Smooth muscle cell (in vitro differentiated cells): ENCODE measurements at regions not wholly inside any gene's neighbourhood (a gene's known extent, or its start where the extent isn't known, plus 50 kb on each side); places are given as distances from the start of the nearest gene placed in this dataset.
A peak's percentile ranks its signal among the peaks of the same experiment; 100 is the strongest.

ENCODE experiments used
- DNase-seq: peaks from one replicate; lab custom pipeline; 2025; ENCODE audit not compliant: unreplicated experiment; lab: John Stamatoyannopoulos, UW
- H2AFZ ChIP-seq: fragments of 200-600 bp; sonication (generic); 2 replicates; pipeline ENCODE4 v1.6.0; 2016; ENCODE audit warnings: antibody characterized with exemption, low read depth, mild to moderate bottlenecking
- H3F3A ChIP-seq: fragments of 200-600 bp; sonication (generic); 2 replicates; pipeline ENCODE4 v1.6.0; 2017; ENCODE audit warnings: antibody characterized with exemption, low read depth
- H3K27ac ChIP-seq: fragments of 200-600 bp; sonication (generic); 2 replicates; pipeline ENCODE4 v1.5.1; 2016; ENCODE audit warnings: low read depth, mild to moderate bottlenecking
- H3K27me3 ChIP-seq: fragments of 200-600 bp; sonication (generic); 2 replicates; pipeline ENCODE4 v1.6.1; 2016; ENCODE audit warnings: low read depth, mild to moderate bottlenecking
- H3K36me3 ChIP-seq: fragments of 200-600 bp; sonication (generic); 2 replicates; pipeline ENCODE4 v1.5.1; 2016; ENCODE audit warnings: low read depth
- H3K4me1 ChIP-seq: fragments of 200-600 bp; sonication (generic); 2 replicates; pipeline ENCODE4 v1.5.1; 2016; ENCODE audit warnings: low read depth
- H3K4me2 ChIP-seq: fragments of 200-600 bp; sonication (generic); 2 replicates; pipeline ENCODE4 v1.6.0; 2016; ENCODE audit warnings: mild to moderate bottlenecking
- H3K4me3 ChIP-seq: fragments of 200-600 bp; sonication (generic); 2 replicates; pipeline ENCODE4 v1.5.1; 2016; ENCODE audit warnings: mild to moderate bottlenecking
- H3K79me2 ChIP-seq: fragments of 200-600 bp; sonication (generic); 2 replicates; pipeline ENCODE4 v1.6.0; 2016; ENCODE audit warnings: low read depth, mild to moderate bottlenecking
- H3K9ac ChIP-seq: fragments of 200-600 bp; sonication (generic); 2 replicates; pipeline ENCODE4 v1.6.0; 2016; ENCODE audit warnings: low read depth
- H3K9me3 ChIP-seq: fragments of 200-600 bp; sonication (generic); replicated peaks from 2 replicates; pipeline ENCODE4 v1.5.1; 2016; ENCODE audit warnings: low read depth
- H4K20me1 ChIP-seq: fragments of 200-600 bp; sonication (generic); 2 replicates; pipeline ENCODE4 v1.6.0; 2016; ENCODE audit warnings: low read depth
- CTCF ChIP-seq: fragments of 200-600 bp; sonication (generic); IDR thresholded peaks from 2 replicates; pipeline ENCODE4 v1.5.1; 2017; ENCODE audit warnings: borderline replicate concordance, mild to moderate bottlenecking, antibody characterized with exemption; ENCODE audit not compliant: insufficient read depth, poor library complexity, severe bottlenecking
- WGBS: methylation state at CpG from one replicate; pipeline ENCODE4 v1.1.7; 2016; ENCODE audit warnings: low lambda C conversion rate; 5-methylcytosine and 5-hydroxymethylcytosine counted together

GRCh38 chr5:123752552-123753179, 240.7 kb downstream of the CSNK1G3 start:
- H2AFZ ChIP-seq = peak overlapping the region; percentile 89
- H3K27ac ChIP-seq = peak overlapping the region; percentile 95
- H3F3A ChIP-seq = peaks cover 17% of the 10 kb centered on the region
- H3K36me3 ChIP-seq = no peaks in the 10 kb centered on the region
- no peak overlapping the region for H3K4me3 ChIP-seq
- H3K4me2 ChIP-seq = peak overlapping the region; percentile 77
- TF ChIP-seq CTCF = no peak
- peak overlapping the region; percentile 67 for H3K9ac ChIP-seq
- H3K79me2 ChIP-seq = no peaks in the 10 kb centered on the region
- WGBS = 12% methylated on average over 5 of the region's 5 CpGs
- no peak for DNase-seq
- H3K9me3 ChIP-seq = no peaks in the 10 kb centered on the region
- H4K20me1 ChIP-seq = no peaks in the 10 kb centered on the region
- H3K4me1 ChIP-seq = peaks cover 42% of the 10 kb centered on the region
- H3K27me3 ChIP-seq = no peaks in the 10 kb centered on the region

GRCh38 chr5:123751670-123752069, 239.7 kb downstream of the CSNK1G3 start:
- H4K20me1 ChIP-seq = no peaks in the 10 kb centered on the region
- H3K9me3 ChIP-seq = no peaks in the 10 kb centered on the region
- no peak overlapping the region for H3K4me3 ChIP-seq
- peak overlapping the region; percentile 95 for H3K27ac ChIP-seq
- H3F3A ChIP-seq = peaks cover 17% of the 10 kb centered on the region
- H3K27me3 ChIP-seq = no peaks in the 10 kb centered on the region
- no peaks in the 10 kb centered on the region for H3K36me3 ChIP-seq
- H2AFZ ChIP-seq = peak overlapping the region; percentile 89
- H3K79me2 ChIP-seq = no peaks in the 10 kb centered on the region
- 96% methylated on average over 3 of the region's 3 CpGs for WGBS
- no peak overlapping the region for H3K9ac ChIP-seq
- no peak for TF ChIP-seq CTCF
- peaks cover 39% of the 10 kb centered on the region for H3K4me1 ChIP-seq
- no peak for DNase-seq
- peak overlapping the region; percentile 77 for H3K4me2 ChIP-seq

- WGBS = 75% methylated on average over 1 of the region's 1 CpG
- H3F3A ChIP-seq = peaks cover 12% of the 10 kb centered on the region
- TF ChIP-seq CTCF = no peak
Measured at GRCh38 chr5:123748239-123748638, 236.3 kb downstream of the CSNK1G3 start.

More at GRCh38 chr5:123748239-123748638, 236.3 kb downstream of the CSNK1G3 start:
- Histone ChIP-seq H3K27me3 (no peaks in the 10 kb centered on the region), H4K20me1 (no peaks in the 10 kb centered on the region), H3K36me3 (no peaks in the 10 kb centered on the region), H3K79me2 (no peaks in the 10 kb centered on the region), H3K27ac (no peak overlapping the region), H3K4me1 (peaks cover 17% of the 10 kb centered on the region), H3K9me3 (no peaks in the 10 kb centered on the region), H3K4me2 (no peak overlapping the region), H3K4me3 (no peak overlapping the region), H2AFZ (peak overlapping the region; percentile 23), H3K9ac (no peak overlapping the region)
- DNase-seq = no peak
